HFFc6 (cell line): ENCODE measurements at regions not wholly inside any gene's neighbourhood (a gene's known extent, or its start where the extent isn't known, plus 50 kb on each side); places are given as distances from the start of the nearest gene placed in this dataset.

Source experiments
- DNase-seq: peaks from one replicate; pipeline ENCODE4 v3.0.0-alpha.2; 2018
- H3K27ac Mint-ChIP-seq: 2 replicates; pipeline ENCODE4 v1.8.0; 2020; ENCODE audit warnings: mild to moderate bottlenecking, mixed read lengths
- H3K27me3 Mint-ChIP-seq: 2 replicates; pipeline ENCODE4 v1.8.0; 2021; ENCODE audit warnings: mild to moderate bottlenecking, moderate library complexity, mixed read lengths; ENCODE audit not compliant: insufficient read depth
- H3K36me3 Mint-ChIP-seq: 2 replicates; pipeline ENCODE4 v1.8.0; 2021; ENCODE audit warnings: low read depth, mixed read lengths
- H3K4me1 Mint-ChIP-seq: 2 replicates; pipeline ENCODE4 v1.8.0; 2020; ENCODE audit warnings: low read depth, mixed read lengths
- H3K4me3 Mint-ChIP-seq: 2 replicates; pipeline ENCODE4 v1.8.0; 2020; ENCODE audit warnings: mild to moderate bottlenecking, moderate library complexity, mixed read lengths
- H3K9me3 Mint-ChIP-seq: 2 replicates; pipeline ENCODE4 v1.8.0; 2020; ENCODE audit warnings: mild to moderate bottlenecking, mixed read lengths
- CTCF ChIP-seq: fragments of 200-600 bp; sonication (generic); IDR thresholded peaks from 2 replicates; pipeline ENCODE4 v1.5.0; 2021; ENCODE audit warnings: antibody characterized with exemption, mild to moderate bottlenecking

- no peak overlapping the region for H3K4me3 Mint-ChIP-seq
- H3K27me3 Mint-ChIP-seq, result no peaks in the 10 kb centered on the region
- H3K9me3 Mint-ChIP-seq, result peaks cover 57% of the 10 kb centered on the region
- DNase-seq, result no peak
- peaks cover 5% of the 10 kb centered on the region; the same call in 1 of the 2 replicates for H3K36me3 Mint-ChIP-seq
- TF ChIP-seq CTCF, result no peak
- H3K4me1 Mint-ChIP-seq, result no peaks in the 10 kb centered on the region
- no peak overlapping the region for H3K27ac Mint-ChIP-seq
Measured at GRCh38 chr14:83007641-83008225, 1474.1 kb upstream of the SEL1L start.

- no peaks in the 10 kb centered on the region for H3K27me3 Mint-ChIP-seq
- DNase-seq, result no peak
- no peak overlapping the region for H3K4me3 Mint-ChIP-seq
- no peak for TF ChIP-seq CTCF
- no peaks in the 10 kb centered on the region for H3K4me1 Mint-ChIP-seq
- no peak overlapping the region for H3K27ac Mint-ChIP-seq
- H3K9me3 Mint-ChIP-seq, result peaks cover 50% of the 10 kb centered on the region
- no peaks in the 10 kb centered on the region; the same call in 1 of the 2 replicates for H3K36me3 Mint-ChIP-seq
Measured at GRCh38 chr14:83017296-83017695, 1483.6 kb upstream of the SEL1L start.

- Mint-ChIP-seq H3K9me3 (peaks cover 48% of the 10 kb centered on the region), H3K27me3 (no peaks in the 10 kb centered on the region)
- TF ChIP-seq CTCF, result no peak
Measured at GRCh38 chr14:83019744-83020414, 1486.2 kb upstream of the SEL1L start.

GRCh38 chr14:83021323-83021722 lies 1487.7 kb upstream of the SEL1L start:
- no peak overlapping the region for H3K27ac Mint-ChIP-seq
- no peak overlapping the region for H3K4me3 Mint-ChIP-seq
- H3K36me3 Mint-ChIP-seq, result no peaks in the 10 kb centered on the region; the same call in 1 of the 2 replicates
- H3K4me1 Mint-ChIP-seq, result no peaks in the 10 kb centered on the region
- H3K9me3 Mint-ChIP-seq, result peaks cover 54% of the 10 kb centered on the region
- TF ChIP-seq CTCF, result no peak
- DNase-seq, result no peak
- peaks cover 3% of the 10 kb centered on the region; the same call in 1 of the 2 replicates for H3K27me3 Mint-ChIP-seq

More at GRCh38 chr14:83019744-83020414, 1486.2 kb upstream of the SEL1L start:
- Mint-ChIP-seq H3K4me1 (no peaks in the 10 kb centered on the region), H3K27ac (no peak overlapping the region), H3K36me3 (no peaks in the 10 kb centered on the region; the same call in 1 of the 2 replicates), H3K4me3 (no peak overlapping the region)
- DNase-seq, result no peak

GRCh38 chr14:83023369-83023768 lies 1489.7 kb upstream of the SEL1L start:
- no peaks in the 10 kb centered on the region for H3K4me1 Mint-ChIP-seq
- H3K36me3 Mint-ChIP-seq, result no peaks in the 10 kb centered on the region
- H3K27ac Mint-ChIP-seq, result no peak overlapping the region
- H3K4me3 Mint-ChIP-seq, result no peak overlapping the region
- H3K9me3 Mint-ChIP-seq, result peaks cover 40% of the 10 kb centered on the region
- peaks cover 3% of the 10 kb centered on the region; the same call in 1 of the 2 replicates for H3K27me3 Mint-ChIP-seq
- no peak for DNase-seq
- no peak for TF ChIP-seq CTCF
